ENCODE measurements at regions not wholly inside any gene's neighbourhood (a gene's known extent, or its start where the extent isn't known, plus 50 kb on each side); places are given as distances from the start of the nearest gene placed in this dataset.

- Histone ChIP-seq H3K27ac (ENCODE audit: insufficient read depth, low read length) (no peak overlapping the region), H4K20me1 (ENCODE audit: control insufficient read depth, extremely low read depth, insufficient read depth, low read length) (no peaks in the 10 kb centered on the region), H3K27me3 (ENCODE audit: control insufficient read depth, insufficient read depth, low read length) (no peaks in the 10 kb centered on the region), H3K79me2 (ENCODE audit: control insufficient read depth, insufficient read depth, low read length) (no peaks in the 10 kb centered on the region), H3K4me3 (replicated peaks in 1 of 4; ENCODE audit: control extremely low read depth in 1 of 4, insufficient read depth in 1 of 4, low read depth in 3 of 4, low read length in 4 of 4) (no peak overlapping the region), H3K4me2 (ENCODE audit: extremely low read depth, insufficient read depth, low read length) (no peak overlapping the region), H3K4me1 (ENCODE audit: control insufficient read depth, extremely low read depth, insufficient read depth, low read length) (no peaks in the 10 kb centered on the region), H2AFZ (ENCODE audit: low read length) (no peak overlapping the region), H3K9me3 (ENCODE audit: control insufficient read depth, insufficient read depth, low read depth, low read length) (no peaks in the 10 kb centered on the region), H3K9ac (ENCODE audit: insufficient read depth, low read length) (no peak overlapping the region), H3K36me3 (ENCODE audit: control insufficient read depth, insufficient read depth, low read length) (no peaks in the 10 kb centered on the region)
- DNase-seq (ENCODE audit: low read depth in 2 of 2), result no peak
- no peak for TF ChIP-seq EZH2 (IDR thresholded peaks at IDR 0.05; ENCODE audit: low read length, missing control alignments)
- no peak for TF ChIP-seq CTCF (conservative IDR thresholded peaks at IDR 0.05 in 1 of 2, IDR thresholded peaks at IDR 0.05 in 1 of 2; ENCODE audit: low read depth in 1 of 2, low read length in 2 of 2)
Measured at GRCh38 chr10:117896517-117896916, 150.2 kb downstream of the RAB11FIP2 start.

- no peaks in the 10 kb centered on the region for H3K9me3 ChIP-seq (ENCODE audit: control insufficient read depth, insufficient read depth, low read depth, low read length)
- DNase-seq (ENCODE audit: low read depth in 2 of 2), result no peak
- H2AFZ ChIP-seq (ENCODE audit: low read length), result no peak overlapping the region
- TF ChIP-seq CTCF (conservative IDR thresholded peaks at IDR 0.05 in 1 of 2, IDR thresholded peaks at IDR 0.05 in 1 of 2; ENCODE audit: low read depth in 1 of 2, low read length in 2 of 2) (no peak), EZH2 (IDR thresholded peaks at IDR 0.05; ENCODE audit: low read length, missing control alignments) (no peak)
- no peaks in the 10 kb centered on the region for H4K20me1 ChIP-seq (ENCODE audit: control insufficient read depth, extremely low read depth, insufficient read depth, low read length)
- no peak overlapping the region for H3K27ac ChIP-seq (ENCODE audit: insufficient read depth, low read length)
- no peaks in the 10 kb centered on the region for H3K27me3 ChIP-seq (ENCODE audit: control insufficient read depth, insufficient read depth, low read length)
- no peaks in the 10 kb centered on the region for H3K79me2 ChIP-seq (ENCODE audit: control insufficient read depth, insufficient read depth, low read length)
- H3K4me1 ChIP-seq (ENCODE audit: control insufficient read depth, extremely low read depth, insufficient read depth, low read length), result no peaks in the 10 kb centered on the region
- no peak overlapping the region for H3K4me3 ChIP-seq (replicated peaks in 1 of 4; ENCODE audit: control extremely low read depth in 1 of 4, insufficient read depth in 1 of 4, low read depth in 3 of 4, low read length in 4 of 4)
- no peaks in the 10 kb centered on the region for H3K36me3 ChIP-seq (ENCODE audit: control insufficient read depth, insufficient read depth, low read length)
- H3K4me2 ChIP-seq (ENCODE audit: extremely low read depth, insufficient read depth, low read length), result no peak overlapping the region
- no peak overlapping the region for H3K9ac ChIP-seq (ENCODE audit: insufficient read depth, low read length)
Measured at GRCh38 chr10:117899181-117899683, 147.5 kb downstream of the RAB11FIP2 start.

- Histone ChIP-seq H3K4me2 (ENCODE audit: extremely low read depth, insufficient read depth, low read length) (no peak overlapping the region), H3K9ac (ENCODE audit: insufficient read depth, low read length) (no peak overlapping the region), H3K4me1 (ENCODE audit: control insufficient read depth, extremely low read depth, insufficient read depth, low read length) (no peaks in the 10 kb centered on the region), H2AFZ (ENCODE audit: low read length) (no peak overlapping the region), H3K79me2 (ENCODE audit: control insufficient read depth, insufficient read depth, low read length) (no peaks in the 10 kb centered on the region), H4K20me1 (ENCODE audit: control insufficient read depth, extremely low read depth, insufficient read depth, low read length) (no peaks in the 10 kb centered on the region), H3K4me3 (replicated peaks in 1 of 4; ENCODE audit: control extremely low read depth in 1 of 4, insufficient read depth in 1 of 4, low read depth in 3 of 4, low read length in 4 of 4) (no peak overlapping the region), H3K27me3 (ENCODE audit: control insufficient read depth, insufficient read depth, low read length) (no peaks in the 10 kb centered on the region), H3K9me3 (ENCODE audit: control insufficient read depth, insufficient read depth, low read depth, low read length) (no peaks in the 10 kb centered on the region), H3K36me3 (ENCODE audit: control insufficient read depth, insufficient read depth, low read length) (no peaks in the 10 kb centered on the region), H3K27ac (ENCODE audit: insufficient read depth, low read length) (no peak overlapping the region)
- TF ChIP-seq CTCF (conservative IDR thresholded peaks at IDR 0.05 in 1 of 2, IDR thresholded peaks at IDR 0.05 in 1 of 2; ENCODE audit: low read depth in 1 of 2, low read length in 2 of 2), result no peak
- no peak for DNase-seq (ENCODE audit: low read depth in 2 of 2)
Measured at GRCh38 chr10:117900280-117900679, 146.5 kb downstream of the RAB11FIP2 start.
